ENCODE measurements at regions not wholly inside any gene's neighbourhood (a gene's known extent, or its start where the extent isn't known, plus 50 kb on each side); places are given as distances from the start of the nearest gene placed in this dataset.
"Not testable (repeated sequence)": the region's sequence is repeated elsewhere in the genome, so short reads cannot be mapped to it uniquely, and the experiment has no call there.

DNA sequence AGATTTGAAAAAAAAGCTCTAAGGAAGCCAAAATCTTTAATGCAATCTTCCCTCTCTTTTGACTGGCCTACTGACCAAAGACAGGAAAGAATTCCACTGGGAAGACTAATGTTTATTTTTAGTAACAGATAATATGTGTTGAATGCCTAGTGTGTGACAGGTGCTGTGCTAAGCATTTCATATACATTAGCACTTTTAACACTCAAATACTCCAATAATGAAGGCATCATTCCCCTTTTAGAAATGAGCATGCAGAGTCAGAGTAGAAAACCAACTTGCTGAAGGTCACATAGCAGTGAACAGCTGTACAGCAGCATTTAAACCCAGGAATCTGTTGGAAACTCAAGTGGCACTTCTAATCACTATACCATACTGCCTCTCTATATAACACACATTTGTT is 170.6 kb downstream of the MINAR1 start:
- DNase-seq (ENCODE audit: low read depth in 3 of 3), result no peak

DNA sequence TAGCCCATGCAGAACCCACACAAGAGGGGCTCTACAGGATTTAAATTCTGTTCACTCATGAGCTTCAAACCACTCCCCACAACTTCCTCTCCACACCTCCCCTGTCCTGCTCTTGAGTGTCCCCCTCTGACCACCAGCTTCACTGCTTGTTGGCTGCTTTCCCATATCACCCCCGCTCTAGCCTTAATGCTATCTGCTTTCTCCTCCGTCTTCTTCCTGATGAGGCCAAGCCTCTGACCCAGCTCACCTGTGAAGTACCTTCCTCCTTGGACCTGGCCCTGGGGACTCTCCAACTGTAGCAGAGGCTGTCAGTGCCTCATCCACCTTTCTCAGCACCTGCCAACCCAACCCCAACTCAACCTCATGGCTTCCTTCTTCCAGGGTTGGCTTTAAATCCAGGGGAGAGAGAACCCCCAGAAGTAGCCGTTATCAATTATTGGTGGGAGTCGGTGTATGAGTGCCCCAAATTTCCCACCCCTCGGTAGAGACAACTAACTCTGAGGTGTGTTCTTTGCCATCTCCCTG is 174.8 kb downstream of the MINAR1 start:
- no peak for DNase-seq (ENCODE audit: low read depth in 3 of 3)

DNA sequence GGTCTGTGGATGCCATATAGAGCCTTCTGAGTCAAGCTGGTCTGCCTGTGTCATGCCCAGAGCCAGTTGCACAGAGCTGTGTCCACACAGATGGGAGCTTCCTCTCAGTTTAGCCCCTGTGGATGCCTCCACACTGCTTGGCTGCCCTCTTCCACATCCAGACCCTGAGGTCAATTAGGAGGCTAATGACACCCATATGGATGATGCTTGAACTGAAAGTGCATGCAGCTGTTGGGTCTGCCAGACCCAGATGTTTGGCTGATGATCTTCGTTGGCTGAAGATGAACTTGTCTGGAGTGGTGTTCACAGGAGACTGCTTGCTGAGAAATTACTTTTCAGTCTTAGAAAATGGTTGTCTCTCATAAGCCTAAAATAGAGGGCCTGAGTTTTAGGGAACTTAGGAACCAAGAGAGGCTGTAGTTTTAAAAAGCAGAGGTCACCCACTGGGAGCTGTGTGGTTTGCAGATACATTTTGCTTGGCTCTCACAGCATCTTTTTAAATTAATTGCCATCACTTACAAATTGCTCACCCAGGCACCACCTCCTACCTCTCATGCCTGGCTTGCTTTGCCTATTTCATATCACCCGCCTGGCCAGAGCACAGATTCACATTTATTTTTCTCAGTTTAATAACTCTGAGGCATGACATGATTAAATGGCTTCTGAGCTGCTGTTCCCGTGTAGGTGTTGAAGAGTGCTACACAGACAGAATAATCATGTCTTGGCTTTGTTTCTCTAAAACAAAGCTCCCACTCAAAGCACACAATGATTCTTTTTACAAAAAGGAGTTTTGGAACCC is 176.1 kb downstream of the MINAR1 start:
- DNase-seq (ENCODE audit: low read depth in 3 of 3), result no peak

DNA sequence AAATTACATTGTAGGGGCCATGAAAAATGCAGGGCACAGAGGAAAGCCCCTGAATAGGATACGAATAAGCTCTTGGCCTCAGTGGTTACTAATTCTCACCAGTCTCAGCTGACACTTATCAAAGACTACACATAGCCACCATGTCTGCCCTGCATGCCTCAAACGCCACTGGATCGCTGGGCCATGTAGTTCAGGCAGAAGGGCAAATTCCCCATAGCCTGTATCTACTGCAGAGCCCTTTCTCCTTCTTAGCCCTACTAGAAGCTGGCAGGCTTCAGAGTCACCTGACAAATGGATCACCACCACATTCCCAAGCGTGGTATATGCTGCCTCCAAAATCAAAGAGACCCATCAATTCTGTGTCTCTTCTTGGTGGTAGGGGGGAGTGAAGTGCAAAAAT is 177.4 kb downstream of the MINAR1 start:
- DNase-seq (ENCODE audit: low read depth in 3 of 3), result no peak

DNA sequence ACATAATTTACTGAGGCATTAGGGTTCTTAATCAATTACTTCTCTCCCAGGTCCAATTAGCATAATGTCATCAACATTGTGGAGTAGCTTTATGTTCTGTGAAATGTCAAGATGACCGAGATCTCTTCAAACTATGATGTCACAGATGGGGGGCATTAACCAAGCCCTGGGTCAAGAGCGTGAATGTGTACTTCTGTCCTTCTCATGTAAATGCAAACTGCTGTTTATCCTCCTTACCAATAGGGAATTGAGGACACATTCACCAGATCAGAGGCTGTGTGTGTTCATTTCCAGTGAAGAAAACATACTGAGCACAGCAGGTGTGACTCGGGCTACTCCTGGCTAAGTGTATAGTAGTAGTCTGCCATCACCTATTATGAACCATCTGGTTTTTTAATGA is 177.9 kb downstream of the MINAR1 start:
- no peak for DNase-seq (ENCODE audit: low read depth in 3 of 3)

DNA sequence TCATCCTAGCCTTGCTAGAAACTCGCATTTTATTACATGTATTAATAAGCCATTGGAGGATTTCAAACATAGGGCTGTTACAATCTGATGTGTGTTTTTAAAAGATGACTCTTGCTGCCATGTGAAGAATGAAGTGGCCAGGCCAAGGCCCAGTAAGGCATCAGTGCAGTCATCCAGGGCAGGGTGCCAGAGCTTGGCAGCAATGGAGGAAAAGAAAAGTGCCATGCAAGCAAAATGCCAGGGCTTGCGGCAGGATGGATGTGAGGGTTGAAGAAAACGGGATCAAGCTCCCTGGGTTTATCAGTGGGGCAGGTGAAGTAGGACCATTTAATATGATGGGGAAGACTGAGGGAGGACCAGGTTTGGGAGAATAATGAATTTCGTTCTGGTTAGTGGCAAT is 183.6 kb downstream of the MINAR1 start:
- no peak for DNase-seq (ENCODE audit: low read depth in 3 of 3)

DNA sequence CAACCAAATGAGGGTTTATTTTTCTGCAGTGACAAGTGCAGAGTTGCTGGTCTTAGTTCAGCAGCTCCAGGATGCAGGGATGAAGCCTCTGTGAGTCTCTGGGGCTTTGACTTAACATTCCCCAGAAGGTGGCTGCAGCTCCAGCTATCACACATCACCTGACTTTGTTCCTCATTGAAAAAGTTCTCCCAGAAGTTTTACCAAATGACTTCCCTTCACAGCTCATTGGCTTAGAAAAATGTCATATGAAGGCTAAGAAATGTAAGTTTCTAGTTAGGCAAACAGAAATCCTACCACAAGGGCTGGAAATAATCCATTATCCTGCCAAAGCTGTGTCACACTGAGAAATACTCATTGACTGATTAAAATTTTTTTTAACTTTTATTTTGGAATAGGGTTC is 184.9 kb downstream of the MINAR1 start:
- no peak for DNase-seq (ENCODE audit: low read depth in 3 of 3)

DNA sequence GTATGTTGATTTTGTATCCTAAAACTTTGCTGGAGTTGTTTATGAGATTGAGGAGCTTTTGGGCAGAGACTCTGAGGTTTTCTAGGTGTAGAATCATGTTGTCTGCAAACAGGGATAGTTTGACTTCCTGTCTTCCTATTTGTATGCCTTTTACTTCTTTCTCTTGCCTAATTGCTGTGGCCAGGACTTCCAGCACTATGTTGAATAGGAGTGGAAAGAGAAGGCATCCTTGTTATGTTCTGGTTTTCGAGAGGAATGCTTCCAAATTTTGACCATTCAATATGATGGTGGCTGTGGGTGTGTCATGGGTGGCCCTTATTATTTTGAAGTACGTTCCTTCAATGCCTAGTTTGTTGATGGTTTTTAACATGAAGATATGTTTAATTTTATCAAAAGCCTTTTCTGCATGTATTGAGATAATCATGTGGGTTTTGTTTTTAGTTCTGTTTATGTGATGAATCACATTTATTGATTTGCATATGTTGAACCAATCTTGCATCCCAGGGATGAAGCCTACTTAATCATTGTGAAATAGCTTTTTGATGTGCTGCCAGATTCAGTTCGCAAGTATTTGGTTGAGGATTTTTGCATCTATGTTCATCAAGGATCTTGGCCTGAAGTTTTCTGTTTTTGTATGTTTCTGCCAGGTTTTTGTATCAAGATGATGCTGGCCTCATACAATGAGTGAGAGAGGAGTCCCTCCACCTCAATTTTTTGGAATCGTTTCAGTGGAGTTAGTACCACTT is 188.1 kb downstream of the MINAR1 start:
- no peak for DNase-seq (ENCODE audit: low read depth in 3 of 3)

DNA sequence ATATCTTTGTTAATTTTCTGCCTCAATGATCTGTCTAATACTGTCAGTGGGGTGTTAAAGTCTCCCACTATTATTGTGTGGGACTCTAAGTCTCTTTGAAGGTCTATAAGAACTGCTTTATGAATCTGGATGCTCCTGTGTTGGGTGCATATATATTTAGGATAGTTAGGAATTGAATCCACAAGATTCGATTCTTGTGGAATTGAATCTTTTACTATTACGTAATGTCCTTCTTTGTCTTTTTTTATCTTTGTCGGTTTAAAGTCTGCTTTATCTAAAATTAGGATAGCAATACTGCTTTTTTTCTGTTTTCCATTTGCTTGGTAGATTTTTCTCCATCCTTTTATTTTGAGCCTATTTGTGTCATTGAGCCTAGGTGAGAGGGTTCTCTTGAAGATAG is 189.7 kb downstream of the MINAR1 start:
- DNase-seq (ENCODE audit: low read depth in 3 of 3), result not testable (repeated sequence)

DNA sequence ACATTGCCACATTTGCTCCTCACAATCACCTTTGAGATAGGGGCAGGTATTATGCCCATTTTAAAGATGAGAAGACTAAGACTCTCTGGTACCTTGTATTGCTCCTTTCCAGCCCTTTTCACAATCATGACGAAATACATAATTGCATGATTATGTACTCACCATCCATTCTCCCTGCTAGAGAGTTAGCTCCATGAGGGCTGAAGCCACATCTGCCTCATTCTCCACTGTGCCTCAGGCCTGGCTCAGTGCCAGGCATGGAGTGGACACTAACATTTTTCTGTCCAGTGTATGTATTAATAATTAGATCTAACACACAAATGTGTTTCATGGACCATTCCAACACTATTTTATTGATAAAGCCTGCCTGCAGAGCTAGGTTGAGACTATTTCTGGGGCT is 191.4 kb downstream of the MINAR1 start:
- no peak for DNase-seq (ENCODE audit: low read depth in 3 of 3)

DNA sequence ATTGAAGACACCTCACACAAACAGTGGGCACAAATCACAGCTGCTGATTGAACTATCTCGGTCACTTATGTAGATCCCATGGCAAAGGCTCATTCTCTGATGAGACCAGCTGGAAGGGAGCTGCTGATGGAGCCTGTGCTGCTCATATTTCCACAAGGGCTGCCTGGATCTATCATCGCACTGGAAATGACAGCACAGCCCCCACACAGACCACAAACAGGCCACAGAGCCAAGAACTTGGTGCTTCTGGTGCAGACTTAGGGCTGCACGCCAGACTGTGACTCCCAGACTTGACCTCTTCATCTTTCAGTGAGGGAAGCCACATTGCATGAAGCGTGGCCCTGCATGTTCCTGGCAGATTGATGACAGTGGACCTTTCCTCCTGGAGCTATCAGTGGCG is 197.6 kb downstream of the MINAR1 start:
- no peak for DNase-seq (ENCODE audit: low read depth in 3 of 3)

DNA sequence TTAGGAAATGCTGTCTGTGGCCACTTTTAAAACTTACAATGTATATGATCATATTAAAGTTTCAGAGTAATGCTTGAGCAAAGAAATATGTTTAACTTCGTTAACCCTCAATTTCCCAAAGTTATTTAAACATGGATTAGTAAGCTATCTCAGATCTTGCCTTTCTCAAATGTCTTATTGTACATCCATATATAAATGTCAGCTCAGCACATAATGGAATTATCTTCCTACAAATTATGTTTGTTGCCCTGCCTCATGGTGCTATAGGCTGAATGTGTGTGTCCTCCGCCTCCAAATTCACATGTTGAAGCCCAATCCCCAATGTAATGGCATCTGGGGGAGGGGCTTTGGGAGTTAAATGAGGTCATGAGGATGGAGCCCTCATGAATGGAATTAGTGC is 200.3 kb downstream of the MINAR1 start:
- no peak for DNase-seq (ENCODE audit: low read depth in 3 of 3)

DNA sequence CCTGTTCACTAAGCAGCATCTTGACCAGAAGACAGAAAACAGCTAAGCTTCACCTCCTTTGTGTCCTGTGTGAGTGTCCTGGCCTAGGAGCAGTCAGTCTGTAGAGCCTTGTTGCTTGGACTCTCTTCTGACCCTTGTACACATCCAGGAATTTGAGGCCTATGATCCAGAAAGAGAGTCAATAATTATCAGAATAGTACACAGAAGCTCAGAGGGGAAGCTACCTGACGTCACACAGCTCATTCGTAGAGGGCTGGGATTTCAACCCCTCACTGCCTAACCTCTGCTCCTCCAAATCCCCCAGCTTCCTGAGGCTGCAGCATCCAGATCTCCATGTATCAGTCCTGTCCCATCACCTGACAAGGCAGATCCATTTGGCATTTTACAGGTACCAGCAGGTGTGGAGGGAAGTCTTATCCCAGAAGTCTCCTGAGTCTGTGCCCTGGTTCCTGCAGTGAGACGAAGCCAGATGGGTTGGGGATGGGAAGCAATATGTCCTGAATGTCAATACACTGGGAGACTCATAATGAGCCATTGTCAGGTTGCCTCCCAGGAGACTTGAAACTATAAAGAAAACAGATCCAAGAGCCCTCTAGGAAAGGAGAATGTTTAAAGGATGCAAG is 203.1 kb downstream of the MINAR1 start:
- DNase-seq (ENCODE audit: low read depth in 3 of 3), result no peak

DNA sequence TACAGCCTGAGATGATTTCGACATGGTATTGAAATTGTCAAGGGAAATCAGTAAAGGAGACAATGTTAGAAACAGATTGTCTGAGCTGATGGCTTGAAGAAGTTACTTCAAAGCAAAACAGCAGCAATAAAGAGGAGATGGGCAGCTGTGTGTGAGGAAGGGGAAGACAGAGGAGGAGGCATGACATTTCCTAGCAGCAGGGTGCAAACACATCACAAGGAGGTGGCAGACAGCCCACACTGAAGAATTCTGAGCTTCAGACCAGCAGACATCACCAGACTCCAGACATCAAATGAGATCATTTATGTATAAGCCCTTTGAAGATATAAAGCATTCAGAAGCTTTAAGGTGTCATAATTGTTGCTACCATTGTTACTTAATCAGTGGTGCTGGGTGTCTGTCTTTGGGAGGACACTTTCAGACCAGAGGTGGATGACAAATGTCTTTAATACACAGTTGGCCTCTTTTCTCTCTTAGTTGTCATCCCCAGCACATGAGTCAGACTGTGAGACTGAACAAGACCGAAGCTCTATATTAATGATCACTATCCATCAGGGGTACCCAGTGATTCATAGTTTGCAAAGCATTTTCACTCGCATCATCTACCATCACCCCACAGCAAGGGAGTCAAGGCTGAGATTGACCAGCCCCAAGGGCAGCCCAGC is 203.9 kb downstream of the MINAR1 start:
- no peak for DNase-seq (ENCODE audit: low read depth in 3 of 3)

DNA sequence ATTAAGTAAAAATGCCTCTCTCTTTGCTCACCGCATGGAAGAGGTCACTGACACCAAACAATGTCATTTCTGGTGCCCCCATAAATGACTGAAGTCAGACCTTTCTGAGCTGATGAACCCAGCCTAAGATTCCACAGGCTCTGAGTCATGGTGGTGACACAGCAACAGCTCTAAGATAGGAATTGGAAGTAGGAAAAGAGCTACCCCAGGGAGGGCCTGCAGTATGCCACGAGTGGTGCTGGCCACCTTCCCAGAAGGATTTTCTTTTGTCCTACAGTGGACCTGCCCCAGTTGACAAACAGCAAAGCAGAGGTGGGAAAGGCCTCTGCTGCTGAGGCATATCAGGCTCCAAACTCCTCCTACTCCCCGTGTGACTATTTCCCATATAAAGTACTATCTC is 208.1 kb downstream of the MINAR1 start:
- no peak for DNase-seq (ENCODE audit: low read depth in 3 of 3)

DNA sequence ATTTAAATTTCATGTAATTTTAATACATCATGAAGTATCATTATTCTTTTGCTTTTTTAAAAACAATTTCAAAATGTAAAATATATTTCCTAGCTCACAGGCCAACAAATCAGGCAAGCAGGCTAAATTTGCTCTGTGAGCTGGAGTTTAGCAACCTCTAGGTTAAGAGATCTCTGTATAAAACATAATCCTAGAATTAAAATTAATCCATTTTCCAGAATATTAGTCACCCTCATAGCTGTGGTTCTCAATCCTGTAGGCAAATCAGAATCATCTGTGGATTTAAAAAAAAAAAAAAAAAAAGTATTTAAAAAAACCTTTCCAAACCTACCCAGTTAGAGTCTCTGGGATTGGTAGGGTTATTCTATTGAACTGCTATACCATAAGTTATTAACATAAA is 209.7 kb downstream of the MINAR1 start:
- no peak for DNase-seq (ENCODE audit: low read depth in 3 of 3)

DNA sequence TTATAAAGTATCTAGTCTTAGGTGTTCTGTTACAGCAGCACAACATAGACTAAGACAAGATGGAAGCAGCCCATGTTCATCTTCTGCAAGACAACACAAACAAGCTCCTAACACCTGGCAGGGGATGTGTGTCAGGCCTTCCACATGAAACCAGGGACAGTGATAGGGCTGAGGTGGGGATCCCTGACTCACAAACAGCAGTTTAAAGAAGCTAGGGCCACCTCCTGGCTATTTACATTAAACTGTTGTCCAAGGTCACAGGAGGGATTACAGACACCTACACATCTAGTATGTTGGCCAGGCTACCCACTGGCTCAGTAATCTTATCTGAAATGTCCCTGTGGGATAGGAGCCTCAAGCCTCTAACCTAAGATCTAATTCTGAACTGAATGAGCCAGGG is 211.3 kb downstream of the MINAR1 start:
- DNase-seq (ENCODE audit: low read depth in 3 of 3), result no peak

DNA sequence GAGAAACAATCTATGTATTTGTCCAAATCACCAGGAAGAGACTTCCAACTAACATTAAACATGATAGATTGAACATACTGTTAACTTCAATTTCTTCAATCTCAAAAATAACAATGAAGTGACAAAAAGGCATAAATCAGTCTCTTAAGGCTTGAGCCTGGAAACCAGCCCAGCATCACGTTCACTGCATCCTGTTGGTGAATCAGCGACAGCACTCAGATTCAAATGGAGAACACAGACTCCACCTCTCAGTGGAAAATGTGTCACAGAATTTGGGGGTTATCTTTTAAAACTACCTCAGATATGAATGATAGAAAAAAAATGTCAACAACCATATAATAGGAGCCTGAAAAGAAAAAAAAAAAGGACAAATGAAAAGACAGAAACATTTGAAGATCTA is 212.0 kb downstream of the MINAR1 start:
- DNase-seq (ENCODE audit: low read depth in 3 of 3), result peak in 1 of 3 experiments; percentile 10

DNA sequence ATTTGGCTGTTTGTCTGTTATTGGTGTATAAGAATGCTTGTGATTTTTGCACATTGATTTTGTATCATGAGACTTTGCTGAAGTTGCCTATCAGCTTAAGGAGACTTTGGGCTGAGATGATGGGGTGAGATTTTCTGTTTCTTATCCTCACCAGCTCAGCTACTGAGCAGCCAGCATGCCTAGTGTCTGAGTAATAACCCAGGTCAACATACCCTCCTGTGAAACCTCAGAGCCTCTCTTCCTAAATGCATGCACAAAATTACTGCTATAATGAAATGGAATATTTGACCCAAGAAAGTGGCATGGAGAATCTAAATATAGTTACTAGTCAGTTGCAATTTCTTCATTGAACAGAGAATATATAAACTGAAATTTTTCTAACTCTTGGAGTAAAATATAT is 220.8 kb downstream of the MINAR1 start:
- not testable (repeated sequence) for DNase-seq (ENCODE audit: low read depth in 3 of 3)

DNA sequence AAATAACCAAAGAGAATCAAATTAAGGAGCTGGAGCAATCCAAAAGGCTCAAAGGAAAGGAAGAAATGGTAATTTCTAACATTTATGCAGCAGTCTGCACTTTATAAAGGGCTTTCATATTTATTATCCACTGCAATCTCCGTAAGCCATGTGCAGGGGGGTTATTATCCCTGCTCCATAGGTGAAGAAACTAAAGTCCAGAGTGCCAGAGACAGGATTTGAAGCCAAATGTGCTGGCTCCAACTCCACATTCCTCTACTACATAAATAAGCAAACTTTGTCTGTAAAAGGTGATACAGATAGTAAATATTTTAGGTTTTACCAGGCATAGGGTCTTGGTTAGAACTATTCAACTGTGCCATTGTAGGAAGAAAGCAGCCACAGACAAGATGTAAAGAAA is 221.4 kb downstream of the MINAR1 start:
- DNase-seq (ENCODE audit: low read depth in 3 of 3), result no peak

DNA sequence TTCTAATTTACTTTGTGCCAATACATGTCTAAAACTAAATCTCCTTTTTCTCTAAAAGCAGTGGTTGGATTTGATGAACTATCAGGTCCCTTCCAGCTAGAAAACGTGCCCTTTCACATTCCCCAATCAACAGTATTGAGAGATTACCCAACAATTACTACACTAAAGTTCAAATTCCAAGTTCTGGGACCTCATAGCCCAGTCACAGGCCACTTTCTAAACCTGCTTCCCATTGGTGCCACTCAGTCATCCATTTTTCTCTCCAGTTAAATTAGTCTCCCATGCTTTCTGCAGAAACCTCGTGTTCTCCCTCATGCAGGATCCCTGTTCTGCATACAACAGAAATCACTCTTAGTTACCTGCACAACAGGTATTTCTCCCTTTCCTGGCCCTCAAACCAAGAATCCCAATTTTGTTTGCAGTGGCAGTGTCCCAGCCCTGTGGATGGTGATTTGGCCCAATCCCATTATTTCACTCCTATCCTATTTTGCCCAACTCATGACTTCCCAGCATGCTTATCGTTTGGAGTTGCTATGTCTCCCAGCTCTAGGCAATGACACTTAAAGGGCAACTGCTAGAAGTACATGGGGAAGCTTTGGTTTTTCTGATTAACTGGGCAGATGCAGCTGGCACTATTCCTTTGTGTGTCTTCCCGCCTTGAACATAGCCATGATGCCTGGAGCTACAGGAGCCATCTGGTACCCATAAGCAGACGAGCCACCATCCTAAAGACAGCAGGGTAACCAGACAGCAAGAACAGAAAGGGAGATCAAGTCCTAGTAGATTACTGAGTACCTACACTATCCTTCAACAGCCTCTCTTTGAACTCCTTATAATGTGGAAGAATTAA is 224.2 kb downstream of the MINAR1 start:
- no peak for DNase-seq (ENCODE audit: low read depth in 3 of 3)
